SK-N-SH (cell line): ENCODE measurements at regions not wholly inside any gene's neighbourhood (a gene's known extent, or its start where the extent isn't known, plus 50 kb on each side); places are given as distances from the start of the nearest gene placed in this dataset.

Experiments used
- EZH2phosphoT487 ChIP-seq: fragments of 200-600 bp; sonication (generic); IDR thresholded peaks from 2 replicates; pipeline ENCODE4 v1.6.1; 2017; ENCODE audit warnings: low read depth, mixed run types, mild to moderate bottlenecking, antibody characterized with exemption, moderate library complexity, borderline replicate concordance
- TF ChIP-seq, protein P1 (sequence below): fragments of 200-600 bp; sonication (generic); IDR thresholded peaks from 2 replicates; pipeline ENCODE4 v1.6.1; 2017; ENCODE audit warnings: antibody characterized with exemption, mild to moderate bottlenecking, moderate library complexity

DNA sequence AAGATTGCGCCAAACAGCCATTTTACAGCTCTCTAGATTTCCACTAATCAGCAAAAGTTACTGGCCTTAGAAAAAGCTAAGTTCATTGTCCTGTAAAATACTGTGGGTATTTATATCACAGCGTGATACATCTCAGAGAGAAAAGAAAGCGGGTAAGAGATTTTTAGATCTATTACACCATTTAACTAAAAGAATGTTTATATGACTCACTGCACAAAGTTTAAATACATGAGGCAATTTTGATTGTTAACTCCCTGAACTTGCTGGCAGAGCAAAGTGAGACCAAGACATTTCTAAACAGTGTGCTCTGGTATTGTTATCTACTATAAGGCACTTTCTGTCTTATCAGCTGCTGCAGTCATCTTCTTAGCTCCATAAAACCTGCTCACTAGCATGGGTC lies 314.3 kb downstream of the EPHA7 start:
- TF ChIP-seq, protein P1, sequence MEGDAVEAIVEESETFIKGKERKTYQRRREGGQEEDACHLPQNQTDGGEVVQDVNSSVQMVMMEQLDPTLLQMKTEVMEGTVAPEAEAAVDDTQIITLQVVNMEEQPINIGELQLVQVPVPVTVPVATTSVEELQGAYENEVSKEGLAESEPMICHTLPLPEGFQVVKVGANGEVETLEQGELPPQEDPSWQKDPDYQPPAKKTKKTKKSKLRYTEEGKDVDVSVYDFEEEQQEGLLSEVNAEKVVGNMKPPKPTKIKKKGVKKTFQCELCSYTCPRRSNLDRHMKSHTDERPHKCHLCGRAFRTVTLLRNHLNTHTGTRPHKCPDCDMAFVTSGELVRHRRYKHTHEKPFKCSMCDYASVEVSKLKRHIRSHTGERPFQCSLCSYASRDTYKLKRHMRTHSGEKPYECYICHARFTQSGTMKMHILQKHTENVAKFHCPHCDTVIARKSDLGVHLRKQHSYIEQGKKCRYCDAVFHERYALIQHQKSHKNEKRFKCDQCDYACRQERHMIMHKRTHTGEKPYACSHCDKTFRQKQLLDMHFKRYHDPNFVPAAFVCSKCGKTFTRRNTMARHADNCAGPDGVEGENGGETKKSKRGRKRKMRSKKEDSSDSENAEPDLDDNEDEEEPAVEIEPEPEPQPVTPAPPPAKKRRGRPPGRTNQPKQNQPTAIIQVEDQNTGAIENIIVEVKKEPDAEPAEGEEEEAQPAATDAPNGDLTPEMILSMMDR: no peak
- no peak for TF ChIP-seq EZH2phosphoT487
